PFSK-1 (cell line): ENCODE measurements at regions not wholly inside any gene's neighbourhood (a gene's known extent, or its start where the extent isn't known, plus 50 kb on each side); places are given as distances from the start of the nearest gene placed in this dataset.

Source experiments
- POLR2AphosphoS5 ChIP-seq: IDR thresholded peaks from 2 replicates; pipeline ENCODE4 v1.6.1; 2012; ENCODE audit warnings: low read depth, mild to moderate bottlenecking, control low read depth, low read length, moderate library complexity
- TAF1 ChIP-seq: IDR thresholded peaks from 2 replicates; pipeline ENCODE4 v1.6.1; 2012; ENCODE audit warnings: low read length, control low read depth, borderline replicate concordance; ENCODE audit not compliant: insufficient read depth

GRCh38 chr4:163911891-163912290 is 417.4 kb downstream of the TMA16 start:
- TF ChIP-seq POLR2AphosphoS5 (no peak), TAF1 (no peak)
